ENCODE measurements at regions not wholly inside any gene's neighbourhood (a gene's known extent, or its start where the extent isn't known, plus 50 kb on each side); places are given as distances from the start of the nearest gene placed in this dataset.

DNA sequence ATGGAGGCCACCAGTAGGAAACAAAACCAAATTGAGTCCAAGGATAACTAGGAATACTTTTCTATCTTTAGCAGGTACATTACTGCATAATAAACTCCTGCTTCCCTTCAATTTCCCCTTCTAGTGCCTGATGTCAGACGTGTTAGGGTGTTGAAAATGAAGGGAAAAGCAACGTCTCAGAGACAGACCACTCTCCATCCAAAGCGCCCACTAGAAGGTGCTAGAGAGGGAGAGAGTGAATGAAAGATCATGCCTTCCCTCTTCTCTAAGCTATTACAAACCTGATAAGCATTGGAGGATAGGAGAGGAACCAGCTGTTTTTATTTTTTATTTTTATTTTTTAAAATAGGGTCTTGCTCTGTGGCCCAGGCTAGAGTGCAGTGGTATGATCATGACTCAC, 64.1 kb downstream of the ZNF641 start:
- peaks cover 5% of the 10 kb centered on the region for H3K27me3 Mint-ChIP-seq (ENCODE audit: insufficient read depth)
- no peak overlapping the region for H3K27ac Mint-ChIP-seq
- intact Hi-C loops (cut with micrococcal nuclease): no loop called here
- no peaks in the 10 kb centered on the region for H3K9me3 Mint-ChIP-seq
- H3K4me1 Mint-ChIP-seq (ENCODE audit: low read depth): peaks cover 13% of the 10 kb centered on the region
- DNase-seq (ENCODE audit: low spot score): no peak
- H3K36me3 Mint-ChIP-seq (ENCODE audit: low read depth): no peaks in the 10 kb centered on the region
- no peak overlapping the region for H3K4me3 Mint-ChIP-seq

DNA sequence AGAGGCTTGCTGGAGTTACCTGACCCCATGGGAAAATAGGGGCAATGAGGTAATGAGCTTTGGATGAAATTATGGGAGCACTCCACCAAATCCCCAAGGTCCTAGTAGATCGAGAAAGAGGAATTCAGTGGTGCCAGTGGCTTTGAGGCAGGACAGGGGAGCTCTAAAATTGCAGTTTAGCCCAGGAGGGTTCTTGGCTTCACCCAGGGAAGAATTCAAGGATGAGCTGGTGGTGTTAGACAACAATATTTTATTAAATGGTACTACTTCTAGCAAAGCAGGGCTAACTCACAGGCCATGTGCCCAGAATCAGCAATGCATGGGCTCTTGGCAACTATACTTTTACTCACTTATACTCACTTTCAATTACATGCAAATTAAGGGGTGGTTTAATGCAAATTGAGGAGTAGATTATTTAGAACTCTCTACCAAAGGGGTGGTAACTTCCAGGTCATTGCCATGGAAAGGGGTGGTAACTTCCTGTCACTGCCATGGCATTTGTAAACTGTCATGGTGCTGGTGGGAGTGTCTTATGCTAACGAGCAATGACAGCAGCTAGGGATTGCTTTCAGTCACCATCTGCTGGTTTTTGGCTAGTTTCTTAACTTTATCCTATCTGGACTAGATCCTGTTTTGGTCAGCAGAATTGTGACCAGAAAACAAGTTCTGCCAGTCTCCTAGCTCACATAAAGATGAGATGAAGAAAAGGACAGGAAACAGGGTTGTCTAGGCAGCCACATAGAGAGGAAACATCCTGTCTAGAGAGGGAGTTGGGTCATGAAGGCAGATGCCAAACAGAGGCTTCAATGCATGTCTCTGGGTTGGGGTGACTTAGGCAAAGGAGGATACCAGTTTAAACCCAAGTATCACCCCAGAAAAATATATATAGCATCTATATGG, 64.7 kb downstream of the ZNF641 start:
- H3K9me3 Mint-ChIP-seq: no peaks in the 10 kb centered on the region

DNA sequence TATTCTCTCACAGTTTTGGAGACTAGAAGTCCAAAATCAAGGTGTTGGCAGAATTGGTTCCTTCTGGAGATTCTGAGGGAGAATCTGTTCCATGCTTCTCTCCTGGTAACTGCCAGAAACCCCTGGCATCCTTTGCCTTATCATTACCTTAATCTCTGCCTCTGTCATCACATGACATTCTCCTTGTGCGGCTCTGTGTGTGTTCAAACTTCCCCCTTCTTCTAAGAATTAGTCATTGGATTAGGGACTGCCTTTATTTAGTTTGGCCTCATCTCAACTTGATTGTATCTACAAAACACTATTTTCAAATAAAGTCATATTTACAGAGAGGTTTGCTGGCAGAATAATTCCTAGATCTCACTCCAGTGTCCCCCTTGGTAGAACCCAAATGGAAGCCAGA, 68.9 kb downstream of the ZNF641 start:
- no peak for DNase-seq (ENCODE audit: low spot score)
- no peaks in the 10 kb centered on the region for H3K36me3 Mint-ChIP-seq (ENCODE audit: low read depth)
- no peak overlapping the region for H3K4me3 Mint-ChIP-seq
- peaks cover 7% of the 10 kb centered on the region for H3K9me3 Mint-ChIP-seq
- H3K27ac Mint-ChIP-seq: no peak overlapping the region
- H3K4me1 Mint-ChIP-seq (ENCODE audit: low read depth): peaks cover 13% of the 10 kb centered on the region
- peaks cover 7% of the 10 kb centered on the region for H3K27me3 Mint-ChIP-seq (ENCODE audit: insufficient read depth)
- intact Hi-C loops (cut with micrococcal nuclease): no loop called here

More for the DNA sequence above, 64.7 kb downstream of the ZNF641 start:
- Mint-ChIP-seq H3K27me3 (ENCODE audit: insufficient read depth) (peaks cover 7% of the 10 kb centered on the region), H3K36me3 (ENCODE audit: low read depth) (no peaks in the 10 kb centered on the region), H3K4me1 (ENCODE audit: low read depth) (peaks cover 13% of the 10 kb centered on the region), H3K27ac (peak overlapping the region; percentile 3), H3K4me3 (no peak overlapping the region)
- intact Hi-C loops (cut with micrococcal nuclease): no loop called here
- no peak for DNase-seq (ENCODE audit: low spot score)

DNA sequence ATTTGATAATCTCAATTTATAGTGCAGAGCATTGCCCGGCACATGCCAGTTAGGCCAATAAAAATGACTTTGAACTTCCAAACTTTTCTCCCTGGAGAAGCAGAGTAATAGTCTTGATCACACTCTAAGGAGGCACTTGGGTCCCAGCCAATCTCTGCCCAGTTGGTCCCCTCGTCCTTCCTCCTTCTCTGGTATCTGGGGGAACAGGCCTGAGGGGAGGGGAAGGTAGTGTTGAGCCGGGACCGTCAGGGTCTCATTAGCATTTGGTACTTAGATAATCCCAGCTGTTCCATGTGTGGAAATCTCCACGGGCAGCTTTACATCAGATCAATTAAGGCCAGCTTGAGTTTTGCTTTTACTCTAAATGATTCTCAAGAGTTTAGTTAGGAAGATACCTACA, 70.1 kb downstream of the ZNF641 start:
- H3K4me1 Mint-ChIP-seq (ENCODE audit: low read depth): peaks cover 2% of the 10 kb centered on the region
- no peak overlapping the region for H3K4me3 Mint-ChIP-seq
- H3K27me3 Mint-ChIP-seq (ENCODE audit: insufficient read depth): peaks cover 7% of the 10 kb centered on the region
- H3K36me3 Mint-ChIP-seq (ENCODE audit: low read depth): no peaks in the 10 kb centered on the region
- intact Hi-C loops (cut with micrococcal nuclease): no loop called here
- H3K27ac Mint-ChIP-seq: no peak overlapping the region
- no peak for DNase-seq (ENCODE audit: low spot score)
- H3K9me3 Mint-ChIP-seq: peaks cover 13% of the 10 kb centered on the region

DNA sequence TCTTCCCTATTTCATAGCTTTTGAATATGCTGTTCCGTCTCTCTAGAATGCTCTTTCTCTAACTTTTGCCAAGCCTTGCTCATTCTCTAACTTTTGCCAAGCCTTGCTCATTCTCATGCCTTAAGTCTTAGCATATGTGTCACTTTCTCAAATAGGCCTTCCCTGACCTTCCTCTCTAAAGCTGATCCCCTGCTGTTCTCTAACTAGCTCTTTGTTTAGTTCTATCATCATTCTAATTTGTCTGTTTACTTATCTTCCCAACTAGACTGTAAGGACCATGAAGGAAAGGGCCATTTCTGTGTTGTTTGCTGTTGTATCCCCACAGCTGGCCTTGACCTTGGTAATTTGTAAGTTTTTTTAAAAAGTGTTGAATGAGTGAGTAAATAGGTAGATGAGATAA, 71.1 kb downstream of the ZNF641 start:
- Mint-ChIP-seq H3K9me3 (peaks cover 13% of the 10 kb centered on the region), H3K36me3 (ENCODE audit: low read depth) (no peaks in the 10 kb centered on the region), H3K27me3 (ENCODE audit: insufficient read depth) (peaks cover 7% of the 10 kb centered on the region), H3K4me1 (ENCODE audit: low read depth) (no peaks in the 10 kb centered on the region), H3K27ac (no peak overlapping the region), H3K4me3 (no peak overlapping the region)
- intact Hi-C loops (cut with micrococcal nuclease): no loop called here
- no peak for DNase-seq (ENCODE audit: low spot score)

DNA sequence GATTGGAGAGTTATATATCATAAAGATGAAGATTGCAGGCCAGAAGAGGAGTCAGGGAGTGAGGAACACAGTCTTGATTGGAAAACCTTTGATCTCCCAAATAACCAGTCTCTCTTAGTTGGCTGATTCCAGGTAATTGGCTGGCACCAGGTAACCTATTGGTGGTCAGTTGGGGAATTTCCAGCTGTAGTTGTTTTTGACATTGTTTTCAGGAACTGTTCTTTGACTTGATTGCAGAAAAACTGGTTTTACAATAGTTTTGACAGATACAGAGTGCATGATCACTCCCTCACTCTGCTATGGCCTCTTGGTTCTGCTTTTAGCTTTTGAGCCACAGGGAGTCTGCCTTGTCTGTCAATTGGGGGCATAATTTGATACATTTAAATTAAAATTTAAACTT, 71.6 kb downstream of the ZNF641 start:
- H3K4me1 Mint-ChIP-seq (ENCODE audit: low read depth): no peaks in the 10 kb centered on the region
- peaks cover 7% of the 10 kb centered on the region for H3K27me3 Mint-ChIP-seq (ENCODE audit: insufficient read depth)
- intact Hi-C loops (cut with micrococcal nuclease): no loop called here
- H3K9me3 Mint-ChIP-seq: peaks cover 13% of the 10 kb centered on the region
- no peak overlapping the region for H3K27ac Mint-ChIP-seq
- H3K36me3 Mint-ChIP-seq (ENCODE audit: low read depth): no peaks in the 10 kb centered on the region
- H3K4me3 Mint-ChIP-seq: no peak overlapping the region
- DNase-seq (ENCODE audit: low spot score): no peak

DNA sequence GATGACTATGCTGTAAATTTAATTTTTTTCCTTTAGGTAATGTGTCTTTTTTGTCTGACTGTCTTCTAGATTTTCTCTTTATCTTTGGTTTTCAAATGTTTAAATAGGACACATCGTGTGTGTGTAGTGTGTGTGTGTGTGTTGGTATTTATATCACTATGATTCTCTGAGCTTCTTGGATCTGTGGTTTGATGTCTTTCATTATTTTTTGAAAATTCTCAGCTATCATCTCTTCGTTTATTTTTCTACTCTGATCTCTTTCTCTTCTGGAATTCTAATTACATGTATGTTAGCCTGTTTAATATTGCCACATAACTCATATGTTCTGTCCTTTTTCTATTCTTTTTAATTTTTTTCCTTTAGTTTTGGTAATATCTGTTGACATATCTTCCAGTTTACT, 73.5 kb upstream of the OR10AD1 start:
- no peak for DNase-seq (ENCODE audit: low spot score)
- Mint-ChIP-seq H3K9me3 (peaks cover 13% of the 10 kb centered on the region), H3K4me3 (no peak overlapping the region), H3K27me3 (ENCODE audit: insufficient read depth) (peaks cover 11% of the 10 kb centered on the region), H3K27ac (no peak overlapping the region), H3K36me3 (ENCODE audit: low read depth) (no peaks in the 10 kb centered on the region), H3K4me1 (ENCODE audit: low read depth) (no peaks in the 10 kb centered on the region)
- intact Hi-C loops (cut with micrococcal nuclease): no loop called here

DNA sequence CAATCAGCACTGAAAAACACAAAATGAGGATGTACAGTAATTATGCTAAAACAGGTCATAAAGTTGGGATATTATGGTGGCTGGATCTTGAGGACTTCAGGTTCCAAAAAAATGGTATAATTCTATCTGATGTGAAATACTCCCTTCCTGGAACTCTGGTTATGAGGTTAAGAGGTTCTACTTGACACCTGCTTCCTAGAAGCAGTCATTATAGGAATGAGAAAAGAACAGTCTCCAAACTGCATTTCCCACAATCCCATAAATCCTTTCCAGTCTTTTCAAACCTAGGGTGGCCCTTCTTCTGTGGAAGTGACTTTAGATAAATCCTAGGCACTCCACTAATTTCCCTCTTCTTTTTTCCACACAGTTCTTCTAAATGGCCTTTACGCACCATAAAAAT, 63.7 kb upstream of the OR10AD1 start:
- Mint-ChIP-seq H3K27me3 (ENCODE audit: insufficient read depth) (peaks cover 30% of the 10 kb centered on the region), H3K36me3 (ENCODE audit: low read depth) (no peaks in the 10 kb centered on the region), H3K9me3 (peaks cover 3% of the 10 kb centered on the region), H3K27ac (no peak overlapping the region), H3K4me3 (no peak overlapping the region), H3K4me1 (ENCODE audit: low read depth) (no peaks in the 10 kb centered on the region)
- DNase-seq (ENCODE audit: low spot score): no peak
- intact Hi-C loops (cut with micrococcal nuclease): no loop called here

DNA sequence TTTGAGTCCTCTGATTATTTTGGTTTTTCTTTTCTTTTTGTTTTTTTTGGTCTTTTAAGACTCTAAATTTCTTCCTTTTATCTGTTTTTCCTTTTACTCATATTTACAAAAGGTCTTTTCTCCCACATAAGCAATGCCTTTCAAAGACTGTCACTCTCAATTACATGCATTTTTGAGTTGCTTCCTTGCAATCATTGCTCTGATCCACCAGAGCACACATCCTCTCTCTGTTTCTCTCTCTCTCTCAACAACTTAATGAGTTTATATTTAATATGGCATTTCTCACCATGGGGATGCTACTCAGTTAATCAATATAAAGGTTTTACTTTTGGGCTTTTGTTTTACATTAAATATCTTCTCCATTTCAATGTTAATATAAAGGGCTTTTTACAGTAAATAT, 62.7 kb upstream of the OR10AD1 start:
- Mint-ChIP-seq H3K27me3 (ENCODE audit: insufficient read depth) (peaks cover 26% of the 10 kb centered on the region), H3K4me3 (no peak overlapping the region), H3K4me1 (ENCODE audit: low read depth) (no peaks in the 10 kb centered on the region), H3K36me3 (ENCODE audit: low read depth) (no peaks in the 10 kb centered on the region), H3K9me3 (peaks cover 3% of the 10 kb centered on the region), H3K27ac (no peak overlapping the region)
- DNase-seq (ENCODE audit: low spot score): no peak
- intact Hi-C loops (cut with micrococcal nuclease): no loop called here

DNA sequence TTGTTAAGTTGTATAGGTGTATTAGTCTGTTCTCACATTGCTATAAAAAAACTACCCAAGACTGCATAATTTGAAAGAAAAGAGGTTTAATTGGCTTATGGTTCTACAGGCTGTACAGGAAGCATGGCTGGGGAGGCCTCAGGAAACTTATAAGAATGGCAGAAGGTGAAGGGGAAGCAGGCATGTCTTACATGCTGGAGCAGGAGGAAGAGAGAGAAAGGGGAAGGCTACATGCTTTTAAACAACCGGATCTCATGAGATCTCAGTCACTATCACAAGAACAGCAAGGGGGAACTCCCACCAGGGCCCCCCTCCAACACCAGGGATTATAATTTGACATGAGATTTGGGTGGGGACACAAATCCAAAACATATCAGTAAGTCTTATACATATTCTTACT, 60.5 kb upstream of the OR10AD1 start:
- no peaks in the 10 kb centered on the region for H3K36me3 Mint-ChIP-seq (ENCODE audit: low read depth)

DNA sequence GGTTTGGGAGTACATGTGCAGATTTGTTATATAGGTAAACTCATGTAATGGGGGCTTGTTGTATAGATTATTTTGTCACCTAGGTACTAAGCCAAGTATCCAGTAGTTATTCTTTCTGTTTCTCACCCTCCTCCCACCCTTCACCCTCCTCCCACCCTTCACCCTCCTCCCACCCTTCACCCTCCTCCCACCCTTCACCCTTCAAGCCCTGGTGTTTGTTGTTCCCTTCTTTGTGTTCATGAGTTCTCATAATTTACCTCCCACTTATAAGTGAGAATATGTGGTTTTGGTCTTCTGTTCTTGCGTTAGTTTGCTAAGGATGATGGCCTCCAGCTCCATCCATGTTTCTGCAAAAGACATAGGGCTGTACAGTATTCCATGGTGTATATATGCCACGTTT, 58.7 kb upstream of the OR10AD1 start:
- H3K27ac Mint-ChIP-seq: no peak overlapping the region
- intact Hi-C loops (cut with micrococcal nuclease): no loop called here
- no peaks in the 10 kb centered on the region for H3K36me3 Mint-ChIP-seq (ENCODE audit: low read depth)
- no peaks in the 10 kb centered on the region for H3K9me3 Mint-ChIP-seq
- H3K4me3 Mint-ChIP-seq: no peak overlapping the region
- H3K4me1 Mint-ChIP-seq (ENCODE audit: low read depth): no peaks in the 10 kb centered on the region
- H3K27me3 Mint-ChIP-seq (ENCODE audit: insufficient read depth): peaks cover 23% of the 10 kb centered on the region
- no peak for DNase-seq (ENCODE audit: low spot score)

More for the DNA sequence above, 60.5 kb upstream of the OR10AD1 start:
- no peaks in the 10 kb centered on the region for H3K4me1 Mint-ChIP-seq (ENCODE audit: low read depth)
- intact Hi-C loops (cut with micrococcal nuclease): no loop called here
- peaks cover 28% of the 10 kb centered on the region for H3K27me3 Mint-ChIP-seq (ENCODE audit: insufficient read depth)
- peaks cover 3% of the 10 kb centered on the region for H3K9me3 Mint-ChIP-seq
- DNase-seq (ENCODE audit: low spot score): no peak
- H3K4me3 Mint-ChIP-seq: no peak overlapping the region
- H3K27ac Mint-ChIP-seq: no peak overlapping the region

Data from activated T-helper 1 cell treated with anti-CD3 and anti-CD28 coated beads, Interleukin-12 subunit alpha, Interleukin-12 subunit beta, Interleukin-2, Interleukin-4 antibody, amounts not matched to agents 30 ng/mL and 10 ng/mL and 1 ng/mL, durations not matched to agents 14 hours and 24 hours and 36 hours (primary cell).